OCI-LY1 (cell line): ENCODE measurements at regions not wholly inside any gene's neighbourhood (a gene's known extent, or its start where the extent isn't known, plus 50 kb on each side); places are given as distances from the start of the nearest gene placed in this dataset.

Experiments
- H2AFZ ChIP-seq: fragments of 200-600 bp; sonication (generic), shearing (Covaris generic); 2 replicates; pipeline ENCODE4 v1.6.0; 2014; ENCODE audit warnings: antibody characterized with exemption, mild to moderate bottlenecking, low read length
- H3F3A ChIP-seq: fragments of 200-600 bp; sonication (generic), shearing (Covaris generic); 2 replicates; pipeline ENCODE4 v1.6.0; 2014; ENCODE audit warnings: mild to moderate bottlenecking, antibody characterized with exemption, low read length, moderate library complexity; ENCODE audit not compliant: insufficient read depth
- H3K27ac ChIP-seq: fragments of 200-600 bp; sonication (generic); 2 replicates; pipeline ENCODE4 v1.5.1; 2014; ENCODE audit warnings: low read length, mixed run types, mild to moderate bottlenecking, low read depth; ENCODE audit not compliant: poor library complexity, severe bottlenecking
- H3K27me3 ChIP-seq: fragments of 200-600 bp; sonication (generic); 2 replicates; pipeline ENCODE4 v1.6.0; 2014; ENCODE audit warnings: antibody characterized with exemption, mild to moderate bottlenecking, low read length, moderate library complexity; ENCODE audit not compliant: insufficient read depth
- H3K36me3 ChIP-seq: fragments of 200-600 bp; sonication (generic); 2 replicates; pipeline ENCODE4 v1.6.1; 2014; ENCODE audit warnings: mild to moderate bottlenecking, antibody characterized with exemption, low read length, moderate library complexity, mixed read lengths; ENCODE audit not compliant: insufficient read depth
- H3K4me1 ChIP-seq: fragments of 200-600 bp; sonication (generic); 2 replicates; pipeline ENCODE4 v1.5.1; 2014; ENCODE audit warnings: mild to moderate bottlenecking, low read length, moderate library complexity; ENCODE audit not compliant: insufficient read depth, severe bottlenecking
- H3K4me2 ChIP-seq: fragments of 200-600 bp; sonication (generic), shearing (Covaris generic); 2 replicates; pipeline ENCODE4 v1.6.1; 2014; ENCODE audit warnings: low read length
- H3K4me3 ChIP-seq: fragments of 200-600 bp; sonication (generic); 2 replicates; pipeline ENCODE4 v1.5.1; 2014; ENCODE audit warnings: low read length, low read depth, mild to moderate bottlenecking, mixed read lengths; ENCODE audit not compliant: poor library complexity, severe bottlenecking
- H3K79me2 ChIP-seq: fragments of 200-600 bp; shearing (Covaris generic); 2 replicates; pipeline ENCODE4 v1.6.1; 2016; ENCODE audit warnings: mixed run types, low read length, mixed read lengths; ENCODE audit not compliant: insufficient read depth
- H3K9ac ChIP-seq: fragments of 200-600 bp; sonication (generic), shearing (Covaris generic); 2 replicates; pipeline ENCODE4 v1.6.1; 2014; ENCODE audit warnings: mild to moderate bottlenecking, low read length, mixed read lengths
- H3K9me2 ChIP-seq: fragments of 200-600 bp; sonication (generic), shearing (Covaris generic); 2 replicates; pipeline ENCODE4 v1.6.1; 2014; ENCODE audit warnings: low read depth, mild to moderate bottlenecking, low read length, mixed read lengths
- H3K9me3 ChIP-seq: fragments of 200-600 bp; shearing (Covaris generic); 2 replicates; pipeline ENCODE4 v1.6.1; 2014; ENCODE audit warnings: low read length, mixed read lengths
- H4K20me1 ChIP-seq: fragments of 200-600 bp; sonication (generic), shearing (Covaris generic); 2 replicates; pipeline ENCODE4 v1.6.0; 2016; ENCODE audit warnings: mild to moderate bottlenecking, low read length; ENCODE audit not compliant: insufficient read depth
- EZH2 ChIP-seq: fragments of 200-600 bp; sonication (generic), shearing (Covaris generic); IDR thresholded peaks from 2 replicates; pipeline ENCODE4 v1.8.0; 2017; ENCODE audit warnings: borderline replicate concordance, mixed run types, mild to moderate bottlenecking, antibody characterized with exemption, low read length, moderate library complexity, mixed read lengths
- TF ChIP-seq, protein P1 (sequence below): fragments of 200-600 bp; sonication (generic), shearing (Covaris generic); IDR thresholded peaks from 2 replicates; pipeline ENCODE4 v1.5.1; 2017; ENCODE audit warnings: mild to moderate bottlenecking, antibody characterized with exemption, low read length, moderate library complexity, mixed read lengths

DNA sequence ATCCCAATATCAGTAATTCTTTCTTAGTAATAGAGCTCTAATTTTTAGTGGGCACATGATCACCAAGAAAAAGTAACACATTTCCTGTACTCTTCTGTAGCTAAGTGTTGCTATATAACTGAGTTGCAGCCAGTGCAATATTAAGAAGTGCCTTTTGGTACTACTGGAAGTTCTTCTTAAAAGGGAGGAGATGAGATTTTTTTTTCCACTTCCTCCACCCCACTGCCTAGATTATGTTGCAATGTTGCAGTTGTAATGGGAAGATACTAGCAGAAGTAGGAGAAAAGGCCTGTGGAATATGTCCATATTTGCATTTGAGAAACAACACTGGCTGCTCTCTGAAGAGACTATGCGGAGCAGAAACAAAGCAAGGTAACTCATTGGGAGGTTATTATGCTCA is 280.6 kb upstream of the ANO5 start:
- Histone ChIP-seq H3K9me3 (no peaks in the 10 kb centered on the region), H2AFZ (no peak overlapping the region), H3K79me2 (no peaks in the 10 kb centered on the region), H3F3A (no peaks in the 10 kb centered on the region), H3K4me2 (no peak overlapping the region), H3K27me3 (no peaks in the 10 kb centered on the region), H4K20me1 (no peaks in the 10 kb centered on the region), H3K36me3 (no peaks in the 10 kb centered on the region), H3K27ac (no peak overlapping the region), H3K9me2 (no peaks in the 10 kb centered on the region), H3K4me1 (no peaks in the 10 kb centered on the region), H3K4me3 (no peak overlapping the region), H3K9ac (no peak overlapping the region)
- no peak for TF ChIP-seq EZH2

DNA sequence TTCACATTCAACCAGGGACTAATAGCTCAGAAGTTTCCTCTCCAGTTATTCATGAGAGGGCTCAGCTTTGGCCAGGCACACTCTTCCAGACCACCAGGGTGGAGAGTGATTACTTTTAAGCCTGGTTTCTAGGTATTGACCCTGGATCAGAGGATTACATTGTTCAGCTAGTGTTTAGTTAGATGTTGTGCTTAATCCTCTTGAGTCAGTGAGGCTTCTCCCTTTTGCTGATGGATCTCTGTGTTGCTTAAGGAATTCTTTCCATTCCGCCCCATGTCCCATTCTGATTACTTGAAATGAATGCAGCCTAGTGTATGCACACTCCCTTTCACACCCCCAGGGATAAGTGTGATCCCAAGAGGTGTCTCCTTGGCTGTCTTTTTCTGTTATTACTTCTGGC is 271.7 kb upstream of the ANO5 start:
- no peaks in the 10 kb centered on the region for H3K27me3 ChIP-seq
- no peaks in the 10 kb centered on the region for H4K20me1 ChIP-seq
- no peak overlapping the region for H3K27ac ChIP-seq
- H3K9ac ChIP-seq = no peak overlapping the region
- no peaks in the 10 kb centered on the region for H3K79me2 ChIP-seq
- H2AFZ ChIP-seq = no peak overlapping the region
- H3K4me2 ChIP-seq = no peak overlapping the region
- no peaks in the 10 kb centered on the region for H3K36me3 ChIP-seq
- no peaks in the 10 kb centered on the region for H3K9me2 ChIP-seq
- no peak overlapping the region for H3K4me3 ChIP-seq
- H3F3A ChIP-seq = no peaks in the 10 kb centered on the region
- TF ChIP-seq, protein P1, sequence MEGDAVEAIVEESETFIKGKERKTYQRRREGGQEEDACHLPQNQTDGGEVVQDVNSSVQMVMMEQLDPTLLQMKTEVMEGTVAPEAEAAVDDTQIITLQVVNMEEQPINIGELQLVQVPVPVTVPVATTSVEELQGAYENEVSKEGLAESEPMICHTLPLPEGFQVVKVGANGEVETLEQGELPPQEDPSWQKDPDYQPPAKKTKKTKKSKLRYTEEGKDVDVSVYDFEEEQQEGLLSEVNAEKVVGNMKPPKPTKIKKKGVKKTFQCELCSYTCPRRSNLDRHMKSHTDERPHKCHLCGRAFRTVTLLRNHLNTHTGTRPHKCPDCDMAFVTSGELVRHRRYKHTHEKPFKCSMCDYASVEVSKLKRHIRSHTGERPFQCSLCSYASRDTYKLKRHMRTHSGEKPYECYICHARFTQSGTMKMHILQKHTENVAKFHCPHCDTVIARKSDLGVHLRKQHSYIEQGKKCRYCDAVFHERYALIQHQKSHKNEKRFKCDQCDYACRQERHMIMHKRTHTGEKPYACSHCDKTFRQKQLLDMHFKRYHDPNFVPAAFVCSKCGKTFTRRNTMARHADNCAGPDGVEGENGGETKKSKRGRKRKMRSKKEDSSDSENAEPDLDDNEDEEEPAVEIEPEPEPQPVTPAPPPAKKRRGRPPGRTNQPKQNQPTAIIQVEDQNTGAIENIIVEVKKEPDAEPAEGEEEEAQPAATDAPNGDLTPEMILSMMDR = no peak
- no peak for TF ChIP-seq EZH2
- no peaks in the 10 kb centered on the region for H3K4me1 ChIP-seq
- H3K9me3 ChIP-seq = no peaks in the 10 kb centered on the region

DNA sequence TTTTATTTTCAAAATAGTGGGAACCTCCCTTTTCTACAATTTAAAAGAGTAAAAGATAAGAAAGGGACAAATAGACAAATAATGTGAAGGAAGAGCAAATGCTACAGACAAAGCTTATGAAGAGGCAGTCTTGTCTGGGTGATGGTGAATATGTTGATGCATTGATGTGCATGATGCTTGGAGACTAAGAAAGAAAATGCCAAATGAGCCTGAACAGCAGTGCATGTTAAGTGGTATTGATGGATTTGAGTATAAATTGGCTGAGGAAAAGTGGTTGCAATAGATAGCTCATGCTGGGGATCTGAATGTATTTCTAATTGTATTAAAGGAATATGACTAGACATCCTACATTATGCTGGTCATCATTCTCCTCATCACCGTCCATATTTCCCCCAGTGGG is 268.6 kb upstream of the ANO5 start:
- no peak overlapping the region for H3K4me3 ChIP-seq
- no peaks in the 10 kb centered on the region for H3K4me1 ChIP-seq
- no peaks in the 10 kb centered on the region for H3F3A ChIP-seq
- H3K79me2 ChIP-seq = no peaks in the 10 kb centered on the region
- no peak overlapping the region for H3K27ac ChIP-seq
- no peak overlapping the region for H3K9ac ChIP-seq
- H3K9me2 ChIP-seq = no peaks in the 10 kb centered on the region
- no peaks in the 10 kb centered on the region for H3K36me3 ChIP-seq
- H4K20me1 ChIP-seq = no peaks in the 10 kb centered on the region
- H3K27me3 ChIP-seq = no peaks in the 10 kb centered on the region
- no peak for TF ChIP-seq EZH2
- TF ChIP-seq, protein P1 = no peak
- no peaks in the 10 kb centered on the region for H3K9me3 ChIP-seq
- no peak overlapping the region for H2AFZ ChIP-seq
- H3K4me2 ChIP-seq = no peak overlapping the region

DNA sequence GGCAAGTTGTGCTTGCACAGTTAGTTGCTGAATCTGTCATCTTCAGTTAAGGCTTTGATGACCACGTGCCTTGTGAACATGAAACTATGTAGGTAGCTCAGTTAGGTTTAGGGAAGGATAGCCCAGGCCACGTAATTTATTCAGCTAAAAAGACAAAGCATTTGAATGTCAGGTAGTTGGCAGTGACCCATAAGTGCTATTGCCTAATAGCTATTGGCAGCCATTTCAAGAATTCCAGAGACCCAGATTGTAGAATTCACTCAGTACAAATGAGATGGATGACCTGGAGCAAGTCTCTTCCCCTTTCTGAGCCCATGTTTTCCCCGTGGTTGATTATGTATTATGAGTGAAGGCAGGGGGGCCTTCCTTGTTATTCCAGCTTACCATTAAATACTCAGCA is 265.3 kb upstream of the ANO5 start:
- Histone ChIP-seq H4K20me1 (no peaks in the 10 kb centered on the region), H3K4me2 (no peak overlapping the region), H3K36me3 (no peaks in the 10 kb centered on the region), H3F3A (no peaks in the 10 kb centered on the region), H3K9me3 (no peaks in the 10 kb centered on the region), H3K79me2 (no peaks in the 10 kb centered on the region), H3K27ac (no peak overlapping the region), H3K9me2 (no peaks in the 10 kb centered on the region), H3K27me3 (no peaks in the 10 kb centered on the region), H2AFZ (no peak overlapping the region), H3K4me3 (no peak overlapping the region), H3K9ac (no peak overlapping the region), H3K4me1 (no peaks in the 10 kb centered on the region)
- TF ChIP-seq, protein P1 = no peak
- TF ChIP-seq EZH2 = no peak
